ENCODE measurements at regions not wholly inside any gene's neighbourhood (a gene's known extent, or its start where the extent isn't known, plus 50 kb on each side); places are given as distances from the start of the nearest gene placed in this dataset.
"Not testable (repeated sequence)": the region's sequence is repeated elsewhere in the genome, so short reads cannot be mapped to it uniquely, and the experiment has no call there.

GRCh38 chr7:46315891-46316290 lies 394.8 kb upstream of the IGFBP3 start:
- no peak for DNase-seq (ENCODE audit: low spot score in 2 of 2)
- FAIRE-seq: no peak

- FAIRE-seq: no peak
- DNase-seq (ENCODE audit: low spot score in 2 of 2): no peak
These were observed 380.6 kb upstream of the IGFBP3 start for GRCh38 chr7:46301677-46302076.

- FAIRE-seq: no peak
These were observed 376.4 kb upstream of the IGFBP3 start for GRCh38 chr7:46297515-46297914.

DNA sequence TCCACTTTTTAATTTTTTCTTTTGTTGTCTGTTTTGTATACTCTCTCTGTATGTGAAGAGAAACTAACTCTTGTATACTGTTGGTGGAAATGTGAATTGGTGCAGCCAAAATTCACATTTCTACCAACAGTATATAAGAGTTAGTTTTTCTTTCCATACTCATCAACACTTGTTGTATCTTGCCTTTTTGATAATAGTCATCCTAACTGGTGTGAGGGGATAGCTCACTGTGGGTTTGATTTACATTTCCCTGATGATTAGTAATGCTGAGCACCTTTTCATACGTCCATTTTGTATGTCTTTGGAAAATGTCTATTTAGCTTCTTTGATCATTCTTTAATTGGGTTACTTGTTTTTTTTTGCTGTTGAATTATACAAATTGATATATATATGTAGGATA lies 375.5 kb upstream of the IGFBP3 start:
- DNase-seq (ENCODE audit: low spot score in 2 of 2) (no peak), FAIRE-seq (no peak)

More at GRCh38 chr7:46297515-46297914, 376.4 kb upstream of the IGFBP3 start:
- no peak for DNase-seq (ENCODE audit: low spot score in 2 of 2)

GRCh38 chr7:46294381-46294780 lies 373.3 kb upstream of the IGFBP3 start:
- FAIRE-seq: no peak
- DNase-seq (ENCODE audit: low spot score in 2 of 2): no peak

DNA sequence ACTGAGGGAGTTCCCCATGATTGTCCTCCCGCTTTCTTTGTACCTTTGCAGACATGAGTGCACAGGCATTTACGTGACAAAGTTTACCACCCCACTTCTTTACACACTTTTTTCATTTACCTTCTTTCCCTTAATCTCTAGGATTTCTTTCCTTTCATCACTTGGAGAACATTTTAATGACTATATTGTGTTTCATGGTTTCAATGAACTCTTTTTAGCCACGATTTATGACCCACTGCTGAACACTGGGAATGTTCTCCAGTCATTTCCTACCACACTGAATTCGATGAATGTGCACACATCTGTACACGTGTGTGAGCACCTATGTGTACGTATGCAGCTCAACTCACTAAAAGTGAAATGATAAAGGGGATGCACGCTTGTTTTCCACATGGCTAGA lies 371.7 kb upstream of the IGFBP3 start:
- DNase-seq (ENCODE audit: low spot score in 2 of 2) (no peak), FAIRE-seq (no peak)

GRCh38 chr7:46291601-46292150 lies 370.6 kb upstream of the IGFBP3 start:
- DNase-seq (ENCODE audit: low spot score in 2 of 2): no peak
- no peak for FAIRE-seq

DNA sequence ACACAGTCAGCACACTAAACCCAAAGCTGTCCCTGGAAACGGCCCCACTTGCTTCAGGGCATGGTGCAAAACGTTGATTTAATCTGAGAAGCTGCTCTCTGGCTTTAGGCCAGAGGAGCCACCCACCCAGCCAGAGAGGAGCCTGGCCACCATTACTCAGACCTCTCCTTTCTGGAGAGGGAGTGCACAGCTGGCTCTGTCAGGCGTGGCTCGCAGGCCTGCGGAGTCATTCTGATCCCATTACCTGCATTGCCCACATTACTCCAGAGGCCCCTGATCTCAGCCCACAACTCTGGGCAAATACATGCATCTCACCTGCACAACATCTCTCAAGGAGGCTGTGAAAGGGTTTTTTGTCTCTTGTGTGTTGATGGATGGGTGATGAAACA lies 370.0 kb upstream of the IGFBP3 start:
- DNase-seq (ENCODE audit: low spot score in 2 of 2) (no peak), FAIRE-seq (no peak)

DNA sequence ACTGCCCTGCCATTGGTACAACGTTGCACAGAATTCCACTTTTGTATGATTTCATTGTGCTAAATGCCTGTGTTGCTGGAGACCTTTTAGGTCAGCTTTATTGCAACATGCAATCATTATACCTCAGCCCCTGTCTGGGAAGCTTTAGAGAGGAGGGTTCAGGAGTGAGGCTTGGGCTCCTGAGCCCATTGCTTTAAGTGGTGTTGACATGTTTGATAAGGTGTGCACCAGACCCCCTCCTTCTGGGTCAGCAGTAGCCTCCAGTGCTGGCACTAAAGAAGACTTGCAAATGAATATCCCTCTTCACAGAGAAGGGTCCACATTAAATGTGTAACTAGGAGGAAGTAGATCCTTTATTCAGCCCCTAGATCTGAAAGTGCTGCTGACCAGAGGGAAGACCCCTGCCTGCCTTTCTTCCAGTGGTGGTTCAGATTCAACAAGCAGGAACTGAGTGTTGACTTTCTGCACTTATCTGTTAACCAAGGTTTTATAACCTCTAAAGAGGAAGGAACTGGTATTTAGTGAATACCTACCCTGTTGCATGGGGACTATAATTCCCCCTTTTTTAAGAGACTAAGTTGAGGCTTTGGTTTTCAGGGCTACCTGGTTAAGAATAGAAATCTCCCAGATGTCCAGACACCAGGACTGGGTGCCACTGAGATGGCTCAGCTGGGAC lies 369.4 kb upstream of the IGFBP3 start:
- no peak for DNase-seq (ENCODE audit: low spot score in 2 of 2)
- FAIRE-seq: no peak

DNA sequence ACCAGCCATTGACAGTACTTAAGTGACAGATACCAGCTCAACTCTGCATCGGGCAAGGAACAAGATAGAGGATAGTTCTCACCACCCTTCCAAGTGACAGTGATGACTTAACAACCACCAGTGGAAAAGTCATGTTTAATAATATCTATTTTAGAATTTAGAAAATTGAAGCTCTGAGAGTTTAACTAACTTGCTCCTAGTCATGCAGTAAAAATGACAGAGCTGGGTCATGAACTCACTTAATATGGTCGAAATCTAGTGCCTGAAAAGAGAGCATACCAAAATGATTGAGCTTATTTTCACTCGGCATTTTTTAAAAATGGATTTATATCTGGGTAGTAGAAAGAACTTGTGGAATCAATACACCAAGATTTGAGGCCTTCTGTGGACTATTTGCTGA lies 367.8 kb upstream of the IGFBP3 start:
- DNase-seq (ENCODE audit: low spot score in 2 of 2) (no peak), FAIRE-seq (no peak)

DNA sequence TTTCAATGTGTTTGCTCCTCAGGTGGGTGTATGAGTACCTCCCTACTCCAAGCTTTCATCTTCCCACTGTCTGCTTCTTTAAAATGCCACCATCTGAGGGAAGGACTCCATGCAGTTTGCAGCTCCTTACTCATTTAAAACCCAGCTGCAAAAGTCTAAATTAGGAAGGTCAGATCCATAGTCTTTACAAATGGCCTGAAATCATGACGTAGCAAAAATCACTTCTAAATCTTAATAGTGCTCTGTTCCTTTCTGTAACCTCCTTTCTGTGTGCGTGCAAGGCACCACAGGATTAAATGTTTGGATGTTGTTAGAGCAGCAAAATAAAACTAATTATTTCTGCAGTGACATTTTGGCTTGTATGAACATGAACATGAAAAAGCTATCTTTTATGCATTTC lies 366.9 kb upstream of the IGFBP3 start:
- DNase-seq (ENCODE audit: low spot score in 2 of 2): no peak
- FAIRE-seq: no peak

DNA sequence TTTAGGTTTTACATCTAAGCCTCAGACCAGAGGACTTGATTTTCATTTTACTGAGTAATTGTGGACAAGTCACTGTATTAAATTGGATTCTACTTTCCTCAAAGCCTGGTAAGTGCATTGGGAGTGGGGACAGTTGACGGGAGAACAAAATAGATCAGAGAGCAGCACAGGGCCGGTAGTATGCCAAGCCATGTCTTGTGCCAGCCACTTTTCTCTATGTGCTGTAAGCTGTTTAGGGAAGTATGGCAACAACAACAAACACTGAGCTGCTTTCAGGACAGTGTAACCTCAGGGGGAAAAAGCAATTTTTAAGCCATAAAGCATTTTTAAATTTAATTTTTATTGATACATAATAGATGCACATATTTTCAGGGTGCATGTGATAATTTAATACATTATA lies 365.9 kb upstream of the IGFBP3 start:
- DNase-seq (ENCODE audit: low spot score in 2 of 2): no peak
- no peak for FAIRE-seq

DNA sequence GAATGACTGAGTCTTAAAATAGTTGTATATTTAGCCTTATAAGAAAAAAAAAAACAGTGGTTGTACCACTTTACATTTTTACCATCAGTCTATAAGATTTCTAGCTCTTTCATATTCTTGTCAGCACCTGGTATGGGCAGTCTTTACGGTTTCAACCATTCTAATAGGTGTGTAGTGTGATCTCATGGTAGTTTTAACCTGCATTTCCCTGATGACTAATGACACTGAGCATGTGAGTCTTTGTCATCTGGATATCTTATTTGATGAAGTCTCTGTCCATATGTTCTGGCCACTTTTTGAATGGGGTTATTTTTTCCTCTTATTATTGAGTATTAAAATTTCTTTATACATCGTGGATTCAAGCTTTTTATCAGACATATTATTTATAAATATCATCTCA lies 365.3 kb upstream of the IGFBP3 start:
- no peak for DNase-seq (ENCODE audit: low spot score in 2 of 2)
- FAIRE-seq: no peak

- no peak for DNase-seq (ENCODE audit: low spot score in 2 of 2)
- no peak for FAIRE-seq
These were observed 364.8 kb upstream of the IGFBP3 start for GRCh38 chr7:46285878-46286277.

DNA sequence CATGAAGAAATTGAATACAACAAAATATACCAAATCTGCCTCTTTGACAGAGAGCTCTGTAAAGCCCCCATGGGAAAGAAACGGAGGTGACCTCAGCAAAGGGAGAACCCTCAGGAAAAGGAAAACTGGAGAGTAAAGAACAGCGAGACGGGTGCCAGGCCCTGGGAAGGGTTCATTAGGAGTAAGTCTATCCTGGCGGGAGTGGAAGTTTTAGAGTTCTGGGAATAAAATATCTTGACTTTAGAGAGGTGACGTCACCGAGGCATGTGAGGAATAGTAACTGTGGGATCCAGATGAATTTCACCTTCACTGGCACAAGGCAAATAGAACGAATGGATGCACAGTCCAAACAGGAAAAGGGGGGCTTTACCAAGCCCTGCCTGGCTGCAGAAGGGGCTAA lies 362.8 kb upstream of the IGFBP3 start:
- FAIRE-seq (no peak), DNase-seq (ENCODE audit: low spot score in 2 of 2) (no peak)

- FAIRE-seq: no peak
- DNase-seq (ENCODE audit: low spot score in 2 of 2): no peak
These were observed 361.1 kb upstream of the IGFBP3 start for GRCh38 chr7:46282155-46282554.

GRCh38 chr7:46281071-46281470 lies 360.0 kb upstream of the IGFBP3 start:
- FAIRE-seq: no peak

GRCh38 chr7:46279290-46279689 lies 358.2 kb upstream of the IGFBP3 start:
- FAIRE-seq (no peak), DNase-seq (ENCODE audit: low spot score in 2 of 2) (no peak)

More at GRCh38 chr7:46281071-46281470, 360.0 kb upstream of the IGFBP3 start:
- DNase-seq (ENCODE audit: low spot score in 2 of 2): no peak

DNA sequence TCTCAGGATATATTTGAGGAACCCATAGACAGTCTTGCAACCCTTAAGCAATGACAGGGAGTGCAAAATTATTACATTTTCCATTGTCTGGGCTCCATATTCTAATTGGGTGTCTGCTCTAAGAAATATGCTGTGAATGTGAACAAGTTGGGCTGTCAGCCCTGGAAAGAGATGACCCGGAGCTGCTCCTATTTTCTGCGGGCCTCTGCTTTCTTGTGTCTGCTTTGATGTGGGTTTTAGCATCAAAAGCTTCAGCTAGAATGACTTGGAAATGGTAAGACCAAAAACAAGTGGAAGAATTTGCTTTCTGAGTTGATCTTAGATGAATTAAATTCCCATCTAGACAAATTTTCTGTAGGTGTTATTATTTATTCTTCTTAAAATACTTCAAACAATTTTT lies 343.6 kb upstream of the IGFBP3 start:
- no peak for DNase-seq (ENCODE audit: low spot score in 2 of 2)
- no peak for FAIRE-seq

- FAIRE-seq; DNase-seq (ENCODE audit: low spot score in 2 of 2): not testable (repeated sequence)
These were observed 340.6 kb upstream of the IGFBP3 start for GRCh38 chr7:46261638-46262037.

GRCh38 chr7:46259947-46260346 lies 338.9 kb upstream of the IGFBP3 start:
- DNase-seq (ENCODE audit: low spot score in 2 of 2) (no peak), FAIRE-seq (no peak)

- FAIRE-seq (no peak), DNase-seq (ENCODE audit: low spot score in 2 of 2) (no peak)
These were observed 336.8 kb upstream of the IGFBP3 start for GRCh38 chr7:46257761-46258448.

All from frontal cortex (tissue), 3 donors.